Endothelial cell of umbilical vein (primary cell): ENCODE measurements at regions not wholly inside any gene's neighbourhood (a gene's known extent, or its start where the extent isn't known, plus 50 kb on each side); places are given as distances from the start of the nearest gene placed in this dataset.
"Not testable (repeated sequence)": the region's sequence is repeated elsewhere in the genome, so short reads cannot be mapped to it uniquely, and the experiment has no call there.

Experiments
- BruUV-seq: library from RNA; stranded (reverse); fragments of 400-500 nt; replicated peaks from 2 replicates; lab custom pipeline; 2021; lab: Mats Ljungman, UMichigan
- CTCF ChIA-PET: fragments of 300-600, 350-600 bp; sonication (Branson Sonifier 250); formaldehyde crosslinking; loops from one replicate; lab custom pipeline; 2021; ENCODE audit warnings: antibody characterized with exemption, inconsistent platforms; lab: Charles Lee
- POLR2A ChIA-PET: fragments of 300-600, 350-600 bp; sonication (Branson Sonifier 250); formaldehyde crosslinking; loops from one replicate; lab custom pipeline; 2021; ENCODE audit warnings: antibody characterized with exemption, inconsistent platforms; lab: Charles Lee
- DNase-seq: peaks from one replicate; pipeline ENCODE4 v3.0.0-alpha.2; 2011; ENCODE audit warnings: low read depth, low spot score
- FAIRE-seq: peaks from 2 replicates; lab custom pipeline; 2011; peaks lifted over from hg19 to GRCh38; lab: Jason Lieb, UNC
- H2AFZ ChIP-seq: 2 replicates; pipeline ENCODE4 v1.6.0; 2012; ENCODE audit warnings: low read depth, low read length, control low read depth, inconsistent platforms
- H3K27ac ChIP-seq: 2 replicates; pipeline ENCODE4 v1.5.1; 2011; ENCODE audit warnings: low read depth, mild to moderate bottlenecking, control low read depth, low read length, moderate library complexity; ENCODE audit not compliant: insufficient read depth
- H3K27me3 ChIP-seq, 2 experiments: 2 replicates each; pipeline versions ENCODE4 v1.6.0 to v1.6.1; 2011; ENCODE audit warnings: low read length in 2 of 2, mixed read lengths in 1 of 2; ENCODE audit not compliant: control insufficient read depth in 2 of 2, insufficient read depth in 2 of 2
- H3K36me3 ChIP-seq, 2 experiments: 2 replicates in 1 of 2; 3 replicates in 1 of 2; pipeline ENCODE4 v1.5.1; 2011; ENCODE audit warnings: low read length in 2 of 2, mild to moderate bottlenecking in 1 of 2, moderate library complexity in 1 of 2; ENCODE audit not compliant: control insufficient read depth in 2 of 2, insufficient read depth in 2 of 2; ENCODE audit errors: extremely low read depth in 1 of 2
- H3K4me1 ChIP-seq: 3 replicates; pipeline ENCODE4 v1.5.1; 2011; ENCODE audit warnings: mild to moderate bottlenecking, low read length; ENCODE audit not compliant: control insufficient read depth, insufficient read depth; ENCODE audit errors: extremely low read depth
- H3K4me2 ChIP-seq: 2 replicates; pipeline ENCODE4 v1.6.1; 2011; ENCODE audit warnings: low read length, control low read depth, mixed read lengths; ENCODE audit not compliant: insufficient read depth
- H3K4me3 ChIP-seq, 3 experiments: fragments of 200-600 bp in 1 of 3; sonication (generic), shearing (Covaris generic) in 1 of 3; replicated peaks in 1 of 3; 2 replicates each; pipeline ENCODE4 v1.5.1; 2011 to 2016; ENCODE audit warnings: control low read depth in 3 of 3, low read length in 3 of 3, mild to moderate bottlenecking in 2 of 3, inconsistent platforms in 1 of 3, low read depth in 1 of 3, moderate library complexity in 1 of 3; ENCODE audit not compliant: insufficient read depth in 1 of 3
- H3K79me2 ChIP-seq: 2 replicates; pipeline ENCODE4 v1.6.0; 2012; ENCODE audit warnings: low read length, inconsistent platforms; ENCODE audit not compliant: control insufficient read depth, insufficient read depth
- H3K9ac ChIP-seq: replicated peaks from 2 replicates; pipeline ENCODE3; 2011; ENCODE audit warnings: low read length, control low read depth; ENCODE audit not compliant: insufficient read depth; ENCODE audit errors: extremely low read depth
- H3K9me1 ChIP-seq: replicated peaks from 3 replicates; pipeline ENCODE4 v1.6.0; 2011; ENCODE audit warnings: mild to moderate bottlenecking, low read length; ENCODE audit not compliant: control insufficient read depth, insufficient read depth; ENCODE audit errors: extremely low read depth
- H3K9me3 ChIP-seq: replicated peaks from 2 replicates; pipeline ENCODE4 v1.5.1; 2012; ENCODE audit warnings: low read length, inconsistent platforms; ENCODE audit not compliant: control insufficient read depth, insufficient read depth
- H4K20me1 ChIP-seq: replicated peaks from 2 replicates; pipeline ENCODE3; 2011; ENCODE audit warnings: mild to moderate bottlenecking, low read length; ENCODE audit not compliant: control insufficient read depth, insufficient read depth; ENCODE audit errors: extremely low read depth
- FOS ChIP-seq: IDR thresholded peaks from 2 replicates; pipeline ENCODE4 v1.6.1; 2011; ENCODE audit warnings: mild to moderate bottlenecking, low read length, moderate library complexity, borderline replicate concordance; ENCODE audit not compliant: insufficient read depth
- GATA2 ChIP-seq: IDR thresholded peaks from 2 replicates; pipeline ENCODE4 v1.7.0; 2011; ENCODE audit warnings: low read depth, mild to moderate bottlenecking, moderate library complexity, mixed read lengths, low read length; ENCODE audit not compliant: insufficient read length, insufficient read depth
- JUN ChIP-seq: IDR thresholded peaks from 2 replicates; pipeline ENCODE4 v1.6.1; 2011; ENCODE audit warnings: borderline replicate concordance, low read depth; ENCODE audit not compliant: insufficient read length, insufficient read depth
- MYC ChIP-seq: IDR thresholded peaks from one replicate; pipeline ENCODE4 v1.6.1; 2011; ENCODE audit warnings: mild to moderate bottlenecking, low read depth, low read length
- POLR2A ChIP-seq: IDR thresholded peaks from 2 replicates; pipeline ENCODE4 v1.6.1; 2012; ENCODE audit warnings: low read depth, mild to moderate bottlenecking, control low read depth, low read length
- POLR2AphosphoS5 ChIP-seq: IDR thresholded peaks from 2 replicates; pipeline ENCODE4 v1.6.1; 2012; ENCODE audit warnings: low read depth, mild to moderate bottlenecking, control low read depth, low read length, moderate library complexity; ENCODE audit not compliant: insufficient read depth
- dilution Hi-C: fragments of 300-500 bp; cut with MboI; formaldehyde crosslinking; loops from one replicate; pipeline ENCODE4 v1.15.0; 2019; ENCODE audit warnings: low sequenced_read_pairs; ENCODE audit not compliant: extremely low pct_ligation_motif_present
- intact Hi-C: fragments of 100-400 bp; cut with micrococcal nuclease; formaldehyde crosslinking; loops from one replicate; pipeline ENCODE4 v1.10.0; 2022

DNA sequence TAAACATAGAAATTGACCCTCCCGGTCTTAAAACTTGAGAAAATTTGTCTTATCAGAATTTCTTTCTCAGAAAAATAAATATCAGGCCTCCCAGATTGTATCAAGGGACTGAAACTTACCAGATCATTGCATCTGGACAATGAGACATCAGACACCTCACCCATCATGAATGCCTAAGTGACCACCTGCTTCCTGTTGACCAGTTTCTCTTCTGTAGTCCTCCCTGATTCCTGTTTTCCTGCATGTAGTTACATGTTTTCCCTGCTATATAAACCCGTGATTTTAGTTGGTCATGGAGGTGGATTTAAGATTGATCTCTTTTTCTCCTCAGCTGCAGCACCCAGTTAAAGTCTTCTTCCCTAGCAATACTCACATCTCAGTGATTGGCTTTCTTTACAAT lies 548.1 kb downstream of the PPP4R3C start:
- H3K9ac ChIP-seq = peak overlapping the region; percentile 31
- ChIA-PET POLR2A (no interaction called here), CTCF (interaction anchor here (1.2 kb wide), 1 partner anchor 63 kb away, joined by 5 read pairs; no protein-coding TSS in a partner anchor)
- H4K20me1 ChIP-seq = no peaks in the 10 kb centered on the region
- H2AFZ ChIP-seq = no peak overlapping the region
- H3K79me2 ChIP-seq = no peaks in the 10 kb centered on the region
- H3K27ac ChIP-seq = peak overlapping the region; percentile 90
- FAIRE-seq = peak; percentile 74
- intact Hi-C loops = loop anchor here (1.0 to 10.0 kb wide), 10 partner anchors 63 to 1393 kb away; no protein-coding TSS in a partner anchor
- H3K9me1 ChIP-seq = no peaks in the 10 kb centered on the region
- peaks cover 28% of the 10 kb centered on the region for H3K4me1 ChIP-seq
- dilution Hi-C loops = no loop called here
- H3K9me3 ChIP-seq = no peaks in the 10 kb centered on the region
- no peaks in the 10 kb centered on the region for H3K27me3 ChIP-seq
- no peak for TF ChIP-seq MYC
- peak; percentile 80 for TF ChIP-seq POLR2AphosphoS5
- TF ChIP-seq POLR2A = peak; percentile 52
- peak; percentile 76 for TF ChIP-seq FOS
- peak; percentile 89 for TF ChIP-seq GATA2
- TF ChIP-seq JUN = peak; percentile 76
- H3K4me2 ChIP-seq = no peak overlapping the region
- no TSS peak for BruUV-seq
- DNase-seq = peak; percentile 73
- H3K36me3 ChIP-seq = no peaks in the 10 kb centered on the region
- H3K4me3 ChIP-seq = no peak overlapping the region

DNA sequence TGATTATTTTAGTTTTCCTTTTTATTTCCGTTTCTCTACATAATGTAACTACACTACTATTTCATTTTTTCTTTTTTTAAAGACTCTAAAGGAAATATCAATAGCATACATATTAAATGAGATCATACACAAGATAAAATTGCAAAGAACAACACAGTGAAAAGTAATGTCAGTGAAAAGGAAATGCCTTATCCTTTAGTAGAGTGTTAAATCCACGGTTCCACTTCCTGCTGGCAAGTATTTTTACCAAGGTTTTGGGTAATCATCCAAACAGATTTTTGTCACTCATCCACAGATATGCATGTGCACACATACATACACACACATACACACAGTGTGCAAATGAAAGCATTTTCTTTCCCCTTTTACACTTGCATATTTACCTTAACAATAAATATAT lies 548.9 kb downstream of the PPP4R3C start:
- ChIA-PET CTCF (no interaction called here), POLR2A (no interaction called here)
- BruUV-seq = no TSS peak
- H3K4me3 ChIP-seq = no peak overlapping the region
- H3K4me2 ChIP-seq = peak overlapping the region; percentile 36
- peaks cover 30% of the 10 kb centered on the region for H3K4me1 ChIP-seq
- no peaks in the 10 kb centered on the region for H3K27me3 ChIP-seq
- no peaks in the 10 kb centered on the region for H3K9me3 ChIP-seq
- FAIRE-seq (peak; percentile 38), DNase-seq (peak; percentile 67)
- H3K9me1 ChIP-seq = no peaks in the 10 kb centered on the region
- peak overlapping the region; percentile 47 for H3K9ac ChIP-seq
- peak overlapping the region; percentile 90 for H3K27ac ChIP-seq
- no peak overlapping the region for H2AFZ ChIP-seq
- H3K79me2 ChIP-seq = no peaks in the 10 kb centered on the region
- no peaks in the 10 kb centered on the region for H3K36me3 ChIP-seq
- dilution Hi-C loops (no loop called here), intact Hi-C loops (loop anchor here (1.0 to 10.0 kb wide), 3 partner anchors 651 to 1049 kb away; no protein-coding TSS in a partner anchor)
- TF ChIP-seq JUN (peak; percentile 75), GATA2 (peak; percentile 78), MYC (no peak), POLR2A (no peak), FOS (peak; percentile 58)
- H4K20me1 ChIP-seq = no peaks in the 10 kb centered on the region

DNA sequence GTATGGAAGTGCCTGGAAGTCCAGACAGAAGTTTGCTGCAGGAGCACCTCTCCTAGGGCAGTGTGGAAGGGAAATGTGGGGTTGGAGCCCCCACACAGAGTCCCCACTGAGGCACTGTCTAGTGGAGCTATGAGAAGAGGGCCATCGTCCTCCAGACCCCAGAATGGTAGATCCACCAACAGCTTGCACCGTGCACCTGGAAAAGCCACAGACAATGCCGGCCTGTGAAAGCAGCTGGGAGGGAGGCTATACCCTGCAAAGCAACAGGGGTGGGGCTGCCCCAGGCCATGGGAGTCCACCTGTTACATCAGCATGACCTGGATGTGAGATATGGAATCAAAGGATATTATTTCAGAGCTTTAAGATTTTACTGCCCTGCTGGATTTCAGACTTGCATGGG lies 551.4 kb downstream of the PPP4R3C start:
- H3K36me3 ChIP-seq, H2AFZ ChIP-seq, H4K20me1 ChIP-seq, H3K27me3 ChIP-seq, H3K9me3 ChIP-seq, H3K9me1 ChIP-seq, CTCF ChIA-PET, H3K4me3 ChIP-seq, dilution Hi-C loops, POLR2A ChIA-PET, BruUV-seq, H3K79me2 ChIP-seq, H3K27ac ChIP-seq, FAIRE-seq, H3K4me2 ChIP-seq, H3K9ac ChIP-seq, DNase-seq: not testable (repeated sequence)
- peaks cover 28% of the 10 kb centered on the region for H3K4me1 ChIP-seq
- intact Hi-C loops = loop anchor here (10.0 kb wide), 1 partner anchor 1047 kb away; no protein-coding TSS in a partner anchor
